ENCODE measurements at regions not wholly inside any gene's neighbourhood (a gene's known extent, or its start where the extent isn't known, plus 50 kb on each side); places are given as distances from the start of the nearest gene placed in this dataset.
A peak's percentile ranks its signal among the peaks of the same experiment; 100 is the strongest.

DNA sequence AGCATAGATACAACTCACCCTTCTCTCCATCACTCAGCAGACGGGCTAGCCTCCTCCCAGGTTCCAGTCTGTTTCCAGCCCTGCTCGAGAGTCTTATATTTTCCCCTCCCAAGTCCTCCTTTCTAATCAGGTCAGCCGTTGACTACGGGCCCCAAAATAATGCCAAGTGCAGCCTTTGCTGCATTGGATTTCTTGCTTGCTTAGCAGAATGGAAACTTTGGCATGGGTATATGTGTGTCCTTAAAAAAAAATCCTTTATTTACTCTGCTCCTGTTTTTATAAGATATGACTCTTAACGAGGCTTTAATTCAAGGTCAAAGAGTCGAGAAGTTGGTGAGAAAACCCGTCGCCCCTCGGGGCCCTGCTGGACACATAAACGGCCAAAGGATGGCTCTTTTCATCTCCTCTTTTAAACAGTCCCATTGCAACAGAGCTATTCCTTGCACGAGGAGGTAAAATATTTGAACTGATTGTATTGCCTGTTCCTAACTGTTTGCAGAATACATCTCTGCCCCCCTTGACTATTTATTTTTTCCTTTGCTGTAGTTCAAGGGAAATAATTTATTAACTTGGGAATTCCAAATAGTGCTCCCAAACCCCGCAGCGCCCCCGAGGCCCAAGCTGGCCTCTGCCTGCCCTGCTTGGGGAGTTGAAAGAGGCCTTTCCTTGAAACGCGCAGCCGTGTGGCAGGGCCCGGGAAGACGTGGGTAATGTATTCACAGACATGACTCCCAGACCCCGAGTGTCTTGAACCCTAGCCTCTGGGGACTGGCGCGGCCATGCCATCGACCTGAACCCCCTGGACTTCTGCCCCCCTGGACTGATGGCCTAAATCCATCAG lies 156.5 kb upstream of the MYL2 start:
- DNase-seq (ENCODE audit: low spot score) = no peak

DNA sequence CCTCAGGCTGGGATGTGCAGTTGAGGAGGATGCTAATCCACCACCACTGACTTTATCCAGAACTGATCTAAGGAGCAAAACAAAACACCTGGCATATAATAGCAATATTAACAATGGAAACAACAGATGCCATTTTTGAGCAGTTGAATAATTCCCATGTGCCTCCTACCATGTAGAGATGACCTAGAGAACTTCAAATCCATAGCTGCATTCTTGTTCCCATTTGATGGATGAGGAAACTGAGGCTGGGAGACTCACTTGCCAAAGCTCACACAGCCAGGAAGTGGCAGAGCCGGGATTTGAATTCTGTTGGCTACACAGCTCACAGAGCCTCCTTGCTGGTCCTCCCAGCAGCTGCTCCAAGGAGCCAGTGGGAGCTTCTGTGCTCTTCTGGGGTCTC lies 155.8 kb upstream of the MYL2 start:
- DNase-seq (ENCODE audit: low spot score) = no peak

DNA sequence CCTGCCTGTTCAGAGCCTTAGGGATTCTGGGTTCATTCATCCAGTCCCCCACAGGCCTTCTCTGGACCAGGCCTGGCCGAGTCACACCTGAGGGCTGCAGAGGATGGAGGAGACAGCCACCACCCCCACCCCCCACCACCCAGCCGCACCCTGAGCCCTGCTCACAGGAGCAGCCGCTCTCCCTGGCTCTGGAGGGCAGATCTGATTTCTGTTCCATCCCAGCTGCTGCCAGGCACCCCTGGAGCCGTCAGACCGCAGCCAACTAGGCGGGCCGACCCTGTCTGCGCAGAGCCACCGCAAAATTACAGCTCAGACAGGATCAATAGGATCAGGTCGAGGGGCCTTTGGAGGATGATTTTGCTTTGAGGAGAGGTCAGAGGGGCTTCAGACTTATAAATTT lies 154.6 kb upstream of the MYL2 start:
- DNase-seq (ENCODE audit: low spot score) = no peak

DNA sequence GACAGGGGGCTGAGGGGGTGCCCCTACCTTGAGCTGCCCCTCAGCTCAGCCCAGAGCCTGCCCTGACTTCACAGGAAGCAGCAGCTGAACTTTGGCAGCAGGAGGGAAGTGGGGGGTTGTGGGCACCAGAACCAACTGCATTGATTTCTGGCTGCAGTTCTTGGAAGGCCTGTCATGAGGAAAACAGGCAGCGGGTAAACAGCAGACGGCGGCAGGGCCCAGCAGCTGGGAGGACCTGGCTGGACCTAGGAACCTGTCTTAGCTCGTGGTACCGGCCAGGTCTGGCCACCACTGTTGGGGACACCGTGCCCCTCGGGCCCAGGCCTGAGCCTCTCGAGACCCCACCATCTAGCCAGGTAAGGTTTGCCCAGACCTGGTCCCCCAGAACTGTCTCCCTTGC lies 154.2 kb upstream of the MYL2 start:
- no peak for DNase-seq (ENCODE audit: low spot score)

DNA sequence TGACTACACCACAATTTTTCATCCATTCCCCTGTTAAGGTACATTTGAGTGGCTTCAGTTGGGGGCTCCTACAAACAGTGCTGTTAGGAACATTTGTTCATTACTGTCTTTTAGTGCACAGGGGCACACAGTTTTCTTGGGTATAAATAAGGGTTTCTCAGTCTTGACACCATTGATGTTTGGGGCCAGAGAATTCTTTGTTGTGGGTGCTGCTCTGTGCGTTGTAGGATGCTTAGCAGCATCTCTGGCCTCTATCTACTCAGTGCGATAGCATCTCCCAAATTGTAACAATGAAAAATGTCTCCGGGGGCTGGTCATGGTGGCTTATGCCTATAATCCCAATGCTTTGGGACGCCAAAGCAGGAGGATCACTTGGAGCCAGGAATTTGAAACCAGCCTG lies 153.0 kb upstream of the MYL2 start:
- DNase-seq (ENCODE audit: low spot score) = no peak

DNA sequence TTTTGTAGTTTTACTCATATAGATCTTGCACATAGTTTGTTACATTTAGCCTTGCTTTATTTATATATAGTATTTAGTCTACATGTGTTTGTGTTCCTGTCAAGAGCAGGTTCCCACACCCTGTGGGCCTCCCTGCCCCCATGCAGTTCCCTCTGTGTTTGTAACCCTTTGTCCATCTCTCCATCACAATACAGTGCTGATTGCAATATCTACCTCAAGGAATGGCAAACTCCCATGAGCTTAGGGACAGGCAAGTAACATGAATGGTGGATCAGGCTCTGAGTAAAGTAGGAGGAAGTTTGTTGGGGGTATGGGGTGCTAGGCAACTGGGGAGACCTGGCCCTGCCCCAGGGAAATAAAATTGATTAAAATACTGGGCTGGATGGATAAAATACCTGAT lies 151.9 kb upstream of the MYL2 start:
- no peak for DNase-seq (ENCODE audit: low spot score)

DNA sequence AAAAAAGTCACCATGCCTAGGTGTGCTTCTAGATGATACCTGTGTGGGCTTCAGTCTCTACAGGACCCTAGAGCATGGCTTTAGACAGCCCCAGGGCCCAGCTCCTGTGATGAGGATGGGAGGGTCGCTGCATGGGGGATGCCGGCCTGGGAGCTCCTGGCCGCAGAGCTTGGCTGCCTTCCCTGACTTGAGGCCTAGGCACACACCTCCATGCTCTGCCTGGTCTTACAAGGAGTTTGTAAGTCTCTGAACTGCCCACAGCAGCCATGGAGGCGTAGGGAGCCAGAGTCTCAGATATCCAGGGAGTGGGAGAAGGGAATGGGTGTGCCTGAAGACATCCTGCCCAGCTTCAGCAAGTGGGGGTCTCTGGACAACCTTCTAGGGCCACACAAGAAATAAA lies 149.5 kb upstream of the MYL2 start:
- no peak for DNase-seq (ENCODE audit: low spot score)

DNA sequence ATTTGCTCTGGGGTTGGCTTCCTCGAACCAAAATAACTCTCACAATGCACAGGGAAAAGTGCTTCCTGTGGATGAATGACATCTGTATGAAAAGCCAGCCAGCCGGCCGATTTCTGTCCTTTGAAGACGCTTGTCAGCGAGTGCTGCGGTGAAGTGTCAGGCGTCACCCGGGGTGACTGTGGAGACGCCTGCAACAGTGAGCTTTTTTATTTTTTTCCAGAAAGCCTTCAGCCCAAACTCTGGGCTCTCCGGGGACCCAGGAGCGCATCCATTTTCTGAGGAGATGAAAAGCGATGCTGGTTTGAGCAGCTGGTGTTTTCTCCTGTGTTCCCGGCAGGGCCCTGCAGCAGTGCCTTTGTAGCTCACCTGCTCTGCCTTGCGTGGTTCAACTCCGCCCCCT lies 147.9 kb upstream of the MYL2 start:
- peak; percentile 23 for DNase-seq (ENCODE audit: low spot score)

DNA sequence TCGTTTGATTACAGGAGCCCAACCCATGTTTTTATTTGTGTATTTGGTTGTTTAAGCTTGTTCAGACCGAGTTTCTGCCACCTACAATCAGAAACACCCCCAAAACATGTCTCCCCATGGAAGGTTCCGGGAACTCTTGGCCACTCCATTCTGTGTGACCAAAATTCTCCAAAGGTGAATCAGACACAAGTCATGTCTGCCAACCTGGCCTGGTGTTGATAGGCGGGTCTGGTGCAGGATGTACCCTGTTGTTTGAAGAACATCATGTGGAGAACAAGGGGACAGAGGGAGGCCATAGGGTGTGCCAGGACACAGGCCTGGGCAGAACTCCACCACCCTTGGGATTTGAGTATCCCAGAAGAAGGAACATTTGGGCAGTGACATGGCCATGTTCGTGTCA lies 147.1 kb upstream of the MYL2 start:
- DNase-seq (ENCODE audit: low spot score) = no peak

DNA sequence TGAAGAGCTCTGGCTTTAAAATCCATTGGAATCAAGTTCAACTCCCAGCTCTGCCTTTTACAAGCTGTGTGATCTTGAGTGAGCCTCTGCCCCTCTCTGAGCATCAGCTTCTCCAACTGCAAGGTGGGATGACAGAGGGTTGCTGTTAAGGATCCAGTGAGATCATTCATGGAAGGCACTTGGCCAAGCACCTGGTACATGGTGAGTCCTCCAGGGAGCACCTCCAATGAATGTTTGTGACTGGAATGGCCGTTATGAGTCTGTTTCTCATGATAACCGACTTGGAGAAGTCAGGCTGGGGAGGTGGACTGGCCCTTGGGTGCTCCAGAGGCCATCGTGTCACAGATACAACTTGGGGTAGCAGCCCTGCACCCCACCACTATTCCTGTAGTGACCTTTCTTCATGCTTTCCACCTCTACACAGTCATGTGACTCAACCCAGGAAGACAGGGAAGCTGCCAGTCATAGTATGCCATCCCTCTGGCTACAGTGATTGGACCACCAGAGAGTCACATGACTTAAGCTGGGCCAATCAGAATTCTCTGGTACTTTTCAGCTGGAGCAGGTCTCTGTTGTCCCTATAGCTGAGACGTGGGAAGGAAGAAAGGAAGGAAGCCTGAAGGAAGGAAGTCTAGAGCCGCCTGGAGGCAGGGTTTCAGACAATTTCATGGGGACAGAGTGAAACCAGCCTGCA lies 146.5 kb upstream of the MYL2 start:
- no peak for DNase-seq (ENCODE audit: low spot score)

DNA sequence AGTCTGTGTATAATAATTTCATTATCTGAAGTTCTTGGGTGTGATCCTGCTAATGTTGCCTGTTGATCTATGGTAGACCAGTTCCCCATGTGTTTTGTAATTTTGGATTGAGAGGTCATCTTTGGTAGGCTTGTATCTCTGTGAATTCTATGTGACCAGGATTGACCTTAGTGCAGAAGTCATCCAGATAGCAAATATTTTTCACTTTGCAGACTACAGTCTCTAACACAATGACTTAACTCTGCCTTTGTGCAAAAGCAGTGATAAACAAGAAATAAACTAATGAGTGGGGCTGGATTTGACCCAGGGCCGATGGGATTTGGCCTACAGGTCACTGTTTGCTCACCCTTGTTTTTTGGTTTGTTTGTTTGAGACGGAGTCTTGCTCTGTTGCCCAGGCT lies 144.6 kb upstream of the MYL2 start:
- DNase-seq (ENCODE audit: low spot score) = no peak

DNA sequence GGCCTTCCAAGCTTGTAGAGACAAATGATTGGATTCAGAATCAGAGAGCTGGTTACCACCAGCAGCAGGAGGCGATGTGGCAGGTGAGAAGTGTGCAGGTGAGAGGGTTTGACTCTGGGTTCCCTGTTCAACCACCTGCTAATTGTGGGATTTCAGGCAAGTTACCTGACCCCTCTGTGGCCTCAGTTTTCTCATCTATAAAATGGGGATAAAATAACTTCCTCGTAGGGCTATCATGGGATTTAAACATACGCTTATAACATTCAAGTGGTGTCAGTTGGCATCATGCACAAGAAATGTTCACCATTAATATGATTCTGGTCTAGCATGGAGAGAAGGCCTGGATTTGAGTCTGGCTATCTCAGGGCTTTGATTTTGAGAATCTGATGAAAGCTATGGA lies 143.8 kb upstream of the MYL2 start:
- no peak for DNase-seq (ENCODE audit: low spot score)

DNA sequence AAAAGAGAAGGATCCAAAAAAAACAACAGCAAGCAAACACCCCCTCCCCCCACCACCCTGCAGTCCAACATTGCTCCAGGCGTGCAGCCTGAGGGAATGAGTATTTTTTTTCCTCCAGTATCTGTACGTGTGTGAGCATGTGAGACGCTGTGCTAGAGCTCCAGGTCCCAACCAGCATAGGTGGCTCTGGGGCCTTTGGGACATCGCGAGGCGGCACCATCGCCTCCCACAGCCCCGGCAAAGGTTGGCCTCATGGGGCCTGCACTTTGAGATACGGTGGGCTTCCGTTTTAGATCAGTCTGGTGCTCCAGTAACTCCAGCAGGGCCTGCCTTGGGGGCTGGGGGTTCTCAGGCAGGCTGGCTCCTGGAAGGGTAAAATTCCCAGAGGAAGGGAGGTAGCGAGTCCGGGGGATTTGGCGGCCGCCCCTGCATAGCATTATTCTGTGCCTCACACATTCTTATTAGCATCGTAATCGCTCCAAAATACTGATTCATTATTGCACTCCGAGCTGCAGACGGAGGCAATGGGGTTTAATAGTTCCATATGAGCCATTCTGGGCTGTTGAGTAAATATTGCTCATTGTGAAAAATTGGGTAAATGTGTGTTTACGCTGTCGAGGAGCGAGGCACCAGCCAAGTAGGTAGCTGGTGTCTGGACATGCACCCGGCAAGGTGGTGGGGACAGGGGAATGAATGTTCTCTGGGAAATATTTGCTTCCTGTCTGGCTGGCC lies 143.1 kb upstream of the MYL2 start:
- DNase-seq (ENCODE audit: low spot score) = no peak

DNA sequence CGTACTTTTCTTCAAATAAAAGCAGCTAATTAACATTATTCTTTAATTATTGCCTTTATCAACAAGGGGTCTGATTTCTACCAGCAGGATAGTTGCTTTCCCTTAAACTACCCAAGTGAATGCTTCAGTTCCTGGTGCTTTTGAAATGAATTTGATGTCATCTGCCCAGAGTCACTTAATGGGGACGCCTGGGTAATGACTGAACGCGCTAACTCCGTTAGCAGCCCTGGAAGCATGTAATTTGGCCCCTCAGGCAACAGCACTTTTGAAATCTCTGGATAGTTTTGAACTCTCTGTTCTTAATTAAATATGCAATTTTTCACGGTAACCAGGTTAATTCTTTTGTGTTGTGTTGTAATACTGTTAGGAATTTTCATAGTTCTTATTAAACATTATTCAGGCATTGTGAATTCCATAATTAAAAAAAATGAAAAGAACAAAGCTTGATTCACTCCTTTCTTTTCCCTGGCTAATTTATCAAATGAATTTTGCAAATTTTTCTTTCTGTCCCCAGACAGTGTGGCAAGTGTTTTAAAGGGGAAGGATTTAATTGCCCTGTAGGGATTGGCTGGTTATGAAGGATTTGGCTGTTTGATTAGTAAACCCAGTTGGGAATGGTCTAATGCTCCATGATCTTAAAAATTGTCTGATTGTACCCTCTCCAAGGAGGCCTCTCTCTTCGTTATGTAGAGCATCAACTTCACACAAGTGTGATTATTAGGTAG lies 137.5 kb upstream of the MYL2 start:
- DNase-seq (ENCODE audit: low spot score) = no peak

DNA sequence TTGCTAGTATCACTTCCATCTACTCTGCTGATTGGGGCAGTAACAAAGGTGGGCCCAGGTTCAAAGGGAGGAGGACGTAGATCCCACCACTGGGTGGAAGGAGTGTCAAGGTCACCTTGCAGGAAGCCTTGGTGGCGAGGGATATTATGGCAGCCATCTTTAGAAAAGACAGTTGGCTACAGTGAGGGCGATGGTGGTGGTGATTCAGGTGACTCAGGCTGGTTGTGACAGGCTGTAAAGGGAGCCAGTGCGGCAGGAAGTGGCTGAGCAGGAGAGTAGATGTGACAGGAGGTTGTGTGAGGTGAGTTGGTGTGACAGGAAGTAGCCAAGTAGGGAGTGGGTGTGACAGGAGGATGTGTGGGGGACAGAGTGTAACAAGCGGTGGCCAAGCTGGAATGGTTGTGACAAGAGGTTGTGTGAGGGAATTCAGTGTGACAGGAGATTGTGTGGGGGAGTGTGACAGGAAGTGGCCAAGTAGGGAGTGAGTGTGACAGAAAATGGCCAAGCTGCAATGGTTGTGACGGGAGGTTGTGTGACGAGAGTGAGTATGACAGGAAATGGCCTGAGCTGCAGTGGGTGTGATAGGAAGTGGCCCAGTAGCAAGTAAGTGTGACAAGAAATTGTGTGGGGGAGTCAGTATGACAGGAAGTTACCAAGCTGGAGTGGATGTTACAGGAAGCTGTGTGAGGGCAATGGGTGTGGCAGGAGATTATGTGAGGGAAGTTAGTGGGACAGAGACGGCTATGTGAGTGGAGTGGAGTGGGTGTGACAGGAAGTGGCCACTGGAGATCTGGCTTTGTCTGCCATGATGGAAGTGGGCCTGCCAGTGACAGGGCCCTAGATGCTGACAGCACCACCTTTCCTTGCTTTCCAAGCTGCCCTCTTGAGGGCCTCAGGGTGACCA lies 136.5 kb upstream of the MYL2 start:
- peak; percentile 81 for DNase-seq (ENCODE audit: low spot score)

DNA sequence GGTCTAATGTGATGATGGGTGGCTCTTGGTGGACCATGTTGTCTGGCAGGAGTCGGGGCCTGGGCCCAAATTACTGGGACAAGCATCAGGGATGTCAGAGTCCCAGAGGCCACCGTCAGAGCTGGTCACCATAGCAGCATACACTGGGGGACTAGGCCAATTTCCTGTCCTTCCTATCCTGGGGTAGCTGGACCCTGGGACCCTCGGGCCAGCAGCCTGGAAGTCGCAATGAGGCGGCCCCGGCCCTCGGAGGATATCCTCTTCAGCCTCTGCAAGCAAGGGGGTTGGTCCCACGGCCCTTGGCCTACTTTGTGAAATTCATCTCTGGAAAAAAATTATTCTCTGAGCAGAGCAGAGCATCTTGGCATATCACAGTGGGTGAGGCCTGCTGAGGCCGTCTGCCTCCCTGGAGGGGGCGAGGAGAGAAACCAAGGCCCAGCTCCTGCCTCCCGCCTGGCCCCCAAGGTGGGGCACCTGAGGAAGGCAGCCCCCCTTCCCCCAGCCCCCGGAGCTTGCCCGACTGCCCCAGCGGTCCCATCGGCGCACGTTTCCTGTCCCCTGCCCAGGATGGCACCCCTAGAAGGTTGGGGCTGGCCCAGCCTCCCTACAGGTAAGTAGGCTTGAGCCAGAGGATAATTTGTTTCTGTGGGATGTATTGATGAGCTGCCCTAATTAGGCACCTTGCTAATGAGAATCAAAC lies 135.0 kb upstream of the MYL2 start:
- no peak for DNase-seq (ENCODE audit: low spot score)

DNA sequence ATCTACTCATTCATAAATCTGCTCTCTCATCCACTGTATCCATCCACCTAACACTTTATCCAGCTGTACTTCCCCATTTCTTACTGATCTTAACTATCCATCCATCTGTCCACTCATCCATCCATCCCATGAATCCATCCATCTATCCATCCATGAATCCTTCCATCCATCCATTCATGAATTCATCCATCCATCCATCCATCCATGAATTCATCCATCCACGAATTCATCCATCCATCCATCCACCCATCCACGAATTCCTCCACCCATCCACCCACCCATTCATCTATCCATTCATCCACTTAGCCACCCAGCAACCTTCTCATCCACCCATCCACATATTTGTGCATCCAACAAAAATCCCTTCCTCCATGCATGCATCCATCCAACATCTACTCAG lies 128.6 kb upstream of the MYL2 start:
- no peak for DNase-seq (ENCODE audit: low spot score)

DNA sequence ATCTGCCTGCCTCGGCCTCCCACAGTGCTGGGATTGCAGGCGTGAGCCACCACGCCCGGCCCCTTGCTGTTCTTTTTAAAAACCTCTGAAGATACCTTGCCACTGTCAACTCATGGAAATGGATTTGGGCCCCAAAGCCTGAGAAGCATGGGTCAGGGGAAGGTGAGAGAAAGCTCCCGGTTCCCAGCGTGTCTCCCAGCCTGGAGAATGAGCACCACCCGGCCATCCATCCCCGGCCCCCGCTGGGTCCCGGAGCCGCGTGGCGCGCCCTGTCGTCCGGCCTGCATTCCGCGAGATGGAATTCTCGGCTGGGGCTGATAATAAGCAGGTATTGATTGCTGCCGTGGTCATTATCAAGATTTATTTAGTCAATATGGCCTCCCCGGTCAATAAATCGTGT lies 126.5 kb upstream of the MYL2 start:
- DNase-seq (ENCODE audit: low spot score) = no peak

DNA sequence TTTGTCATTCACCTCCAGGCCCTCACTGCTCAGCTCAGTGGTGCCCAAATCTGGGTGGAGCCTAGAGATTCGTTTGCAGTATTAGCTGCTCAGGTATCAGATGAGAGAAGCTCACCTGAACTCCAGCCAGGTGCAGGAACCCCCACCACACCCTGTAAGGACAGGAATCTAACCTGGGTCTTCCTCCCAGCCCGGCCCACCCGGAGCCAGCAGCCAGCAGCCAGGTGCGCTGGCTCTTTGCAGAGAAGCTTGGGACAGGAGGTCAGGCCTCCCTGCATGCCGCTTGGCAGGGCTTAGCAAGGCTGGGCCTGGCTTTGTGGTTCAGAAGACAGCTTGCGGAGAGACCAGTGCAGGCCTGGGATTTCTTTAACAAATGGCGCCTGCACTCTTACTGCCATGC lies 125.6 kb upstream of the MYL2 start:
- no peak for DNase-seq (ENCODE audit: low spot score)

DNA sequence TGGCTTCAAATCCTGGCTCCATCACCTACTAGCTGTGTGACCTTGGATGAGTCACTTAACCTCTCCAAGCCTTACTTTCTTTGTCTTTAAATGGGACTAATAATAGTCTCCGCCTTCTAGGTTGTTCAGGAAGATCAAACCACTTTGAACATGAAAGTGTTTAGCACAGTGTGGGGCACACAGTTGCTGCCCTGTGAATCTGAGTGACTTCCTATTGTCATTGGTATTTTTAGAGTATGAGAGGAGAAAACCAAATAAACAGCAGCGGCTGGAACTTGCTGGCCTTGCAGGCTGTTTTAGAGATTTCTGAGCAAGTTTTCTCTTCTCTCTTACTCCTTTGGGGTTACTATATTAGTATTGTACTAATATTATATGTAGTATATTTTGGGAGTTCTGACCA lies 120.7 kb upstream of the MYL2 start:
- DNase-seq (ENCODE audit: low spot score) = no peak

DNA sequence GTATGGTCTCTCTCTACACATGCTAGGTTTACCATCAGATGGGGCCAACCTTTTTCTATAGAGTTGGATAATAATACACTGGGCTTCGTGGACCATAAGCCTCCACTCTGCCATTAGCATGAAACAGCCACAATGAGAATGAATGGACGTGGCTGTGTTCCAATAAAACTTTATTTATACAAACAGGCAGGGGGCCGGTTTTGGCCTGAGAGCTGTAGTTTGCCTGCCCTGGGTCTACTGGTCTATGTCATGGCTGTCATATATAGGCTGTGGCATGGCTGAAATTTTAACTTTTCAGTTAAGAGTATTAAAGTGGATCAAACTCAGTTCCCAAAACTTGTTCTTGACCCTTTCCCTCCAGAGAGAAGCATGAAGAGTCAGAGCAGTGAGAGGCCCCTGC lies 120.3 kb upstream of the MYL2 start:
- no peak for DNase-seq (ENCODE audit: low spot score)

Measured in CD4-positive, alpha-beta T cell treated with Interleukin-6 at 100 ng/mL for 8 hours (primary cell).